Tongue (tissue), 1 donor: ENCODE measurements at regions not wholly inside any gene's neighbourhood (a gene's known extent, or its start where the extent isn't known, plus 50 kb on each side); places are given as distances from the start of the nearest gene placed in this dataset.
A peak's percentile ranks its signal among the peaks of the same experiment; 100 is the strongest.
"Not testable (repeated sequence)": the region's sequence is repeated elsewhere in the genome, so short reads cannot be mapped to it uniquely, and the experiment has no call there.

Experiments used
- DNase-seq: peaks from one replicate; pipeline ENCODE4 v3.0.0-alpha.2; 2015

- DNase-seq: peak; percentile 82
These were observed 286.9 kb downstream of the TMX3 start for GRCh38 chr18:68427951-68428401.

GRCh38 chr18:68426731-68427315 lies 288.1 kb downstream of the TMX3 start:
- DNase-seq: no peak

DNA sequence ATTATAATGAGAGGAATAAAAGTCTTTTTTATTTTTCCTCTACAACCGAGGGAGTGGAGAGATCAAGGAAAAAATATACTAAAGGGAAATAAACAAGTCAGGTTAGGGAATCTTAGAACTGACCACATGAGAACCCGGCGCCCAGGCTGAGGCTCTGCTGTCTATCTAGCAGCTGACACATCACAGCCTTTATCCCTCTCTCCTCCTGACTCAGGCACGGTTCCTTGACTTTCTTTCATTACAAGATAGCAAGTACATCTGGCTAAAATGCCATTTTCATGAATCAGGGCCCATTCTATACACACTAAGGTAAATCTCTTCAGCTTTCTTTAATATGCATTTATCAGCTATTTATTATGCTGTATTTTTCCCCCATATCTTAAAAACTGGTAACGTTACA lies 296.0 kb downstream of the TMX3 start:
- DNase-seq: no peak

- DNase-seq: no peak
These were observed 296.6 kb downstream of the TMX3 start for GRCh38 chr18:68418226-68418868.

GRCh38 chr18:68417826-68418225 lies 297.1 kb downstream of the TMX3 start:
- DNase-seq: no peak

GRCh38 chr18:68417166-68417799 lies 297.6 kb downstream of the TMX3 start:
- DNase-seq: peak; percentile 19

DNA sequence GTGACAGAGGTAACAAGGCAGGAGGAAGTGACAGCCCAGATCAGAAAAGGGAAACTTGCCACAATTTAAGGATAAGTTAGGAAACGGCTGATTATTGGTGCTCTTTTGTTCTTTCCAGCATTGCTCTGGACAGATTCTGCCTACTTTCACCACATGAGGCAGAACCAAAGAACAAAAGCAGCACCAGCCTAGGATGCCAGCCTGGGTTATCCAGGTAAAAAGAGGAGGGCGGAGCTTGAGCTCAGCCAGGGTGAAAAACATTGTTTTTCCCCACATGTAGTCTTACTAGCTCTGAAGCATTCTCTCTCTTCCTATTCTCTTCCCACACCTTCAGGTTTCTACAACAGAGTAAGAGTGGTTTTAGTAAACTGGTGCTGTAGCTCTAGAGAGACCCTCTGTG lies 300.5 kb downstream of the TMX3 start:
- no peak for DNase-seq

GRCh38 chr18:68409576-68409975 lies 305.3 kb downstream of the TMX3 start:
- DNase-seq: no peak

DNA sequence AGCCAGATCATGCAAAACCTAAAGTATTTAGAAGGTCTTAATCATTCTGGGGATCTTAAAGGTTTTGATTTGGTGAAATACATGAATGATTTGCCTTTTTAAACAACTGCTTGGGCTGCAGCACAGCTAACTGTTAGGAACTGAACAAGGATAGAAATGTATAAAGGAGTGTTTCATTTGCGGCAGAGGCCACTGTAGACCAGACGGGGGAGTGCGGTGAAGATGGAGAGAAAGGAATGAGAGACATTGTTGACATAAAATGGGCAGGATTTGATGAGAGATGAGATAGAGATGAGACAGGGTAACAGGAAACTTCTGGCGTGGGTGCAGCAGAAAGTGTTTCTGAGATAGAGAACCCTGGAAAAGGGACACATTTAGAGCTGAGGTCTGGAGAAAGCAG lies 308.1 kb downstream of the TMX3 start:
- peak; percentile 7 for DNase-seq

DNA sequence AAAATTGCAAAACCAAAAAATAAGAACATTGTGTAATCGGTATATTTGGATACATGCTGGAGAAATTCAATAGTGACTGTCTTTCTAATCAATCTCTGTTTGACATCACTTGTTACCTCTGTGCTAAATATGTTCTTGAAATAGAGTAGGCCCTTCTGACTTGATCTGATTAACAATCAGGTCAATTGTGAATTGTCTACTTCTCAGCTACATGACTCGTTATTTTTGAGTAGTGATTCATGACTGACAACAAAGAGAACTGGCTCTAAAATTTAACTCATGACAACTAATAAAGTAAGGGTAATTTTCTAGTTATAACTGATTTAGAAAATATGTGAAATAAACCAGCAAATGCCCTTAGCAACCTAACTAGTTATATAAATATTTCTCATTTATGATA lies 312.1 kb downstream of the TMX3 start:
- DNase-seq: no peak

GRCh38 chr18:68400889-68401288 lies 314.0 kb downstream of the TMX3 start:
- no peak for DNase-seq

DNA sequence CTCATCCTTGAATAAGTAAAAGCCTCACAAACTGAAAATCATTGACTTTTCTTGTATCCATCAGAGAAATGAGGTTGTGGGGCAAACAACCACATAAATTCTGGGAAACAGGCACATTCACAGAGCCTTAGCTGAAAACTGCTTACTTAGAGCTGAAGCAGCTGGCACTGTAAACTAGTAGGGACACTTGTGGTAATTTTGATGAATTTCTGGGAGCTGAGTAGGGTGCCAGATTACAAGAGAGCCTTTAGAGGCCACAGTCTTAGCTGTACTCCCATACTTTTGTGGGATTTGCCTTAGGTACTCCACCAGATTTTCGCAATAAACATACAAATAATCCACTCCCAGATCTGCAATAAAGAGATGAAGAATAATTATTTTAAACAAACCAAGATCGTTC lies 315.2 kb downstream of the TMX3 start:
- no peak for DNase-seq

DNA sequence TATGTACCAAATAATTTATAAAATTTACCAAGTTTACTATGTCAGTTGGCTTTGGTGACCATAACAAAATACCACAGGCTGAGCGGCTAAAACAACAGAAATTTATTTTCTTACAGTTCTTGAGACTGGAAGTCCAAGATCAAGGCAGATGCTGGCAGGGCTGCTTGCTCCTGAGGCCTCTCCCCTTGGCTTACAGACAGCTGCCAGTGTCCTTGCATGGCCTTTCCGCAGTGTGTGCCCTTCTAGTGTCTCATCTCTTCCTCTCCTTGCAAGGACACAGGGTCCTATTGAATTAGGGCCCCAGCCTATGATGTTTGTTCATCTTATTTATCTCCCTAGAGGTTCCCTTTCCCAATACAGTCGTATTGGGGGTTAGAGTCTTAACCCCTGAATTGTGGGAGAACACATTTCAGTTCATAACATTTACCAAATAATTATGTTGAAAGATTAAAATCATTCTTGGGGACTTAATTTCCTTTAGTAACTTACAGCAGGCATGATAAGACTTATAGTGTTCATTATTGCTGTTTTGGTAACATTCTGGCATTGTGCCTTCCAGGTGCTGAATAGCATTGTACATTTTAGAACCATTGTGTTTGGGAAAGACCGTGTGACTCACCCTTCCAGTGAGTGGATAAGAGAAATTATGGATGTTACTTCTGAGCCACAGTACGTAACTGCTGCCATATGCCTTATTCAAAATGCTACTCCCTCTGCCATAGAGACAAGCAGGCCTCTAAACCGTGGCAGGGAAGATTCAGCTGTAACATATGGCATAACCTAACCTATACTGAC lies 317.5 kb downstream of the TMX3 start:
- peak; percentile 8 for DNase-seq

- no peak for DNase-seq
These were observed 320.2 kb downstream of the TMX3 start for GRCh38 chr18:68394705-68395104.

DNA sequence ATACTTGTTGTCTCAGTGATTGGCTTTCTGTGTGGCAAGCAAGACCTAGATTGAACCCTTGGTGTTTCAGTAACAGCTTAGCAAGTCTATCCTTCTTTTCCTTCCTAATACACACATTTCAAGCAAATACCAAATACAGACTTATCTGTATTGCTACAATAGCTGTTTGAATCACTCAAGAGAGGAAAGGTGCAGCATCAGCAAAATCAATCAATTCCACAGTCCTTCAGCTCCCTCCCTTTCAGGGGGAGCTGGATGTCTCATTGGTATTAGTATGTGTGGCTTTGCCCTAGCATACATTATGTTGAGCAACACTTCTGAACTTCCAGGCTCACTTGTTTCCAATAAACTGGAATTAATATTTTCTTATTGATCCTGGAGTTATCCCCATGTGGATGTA lies 323.1 kb downstream of the TMX3 start:
- DNase-seq: no peak

DNA sequence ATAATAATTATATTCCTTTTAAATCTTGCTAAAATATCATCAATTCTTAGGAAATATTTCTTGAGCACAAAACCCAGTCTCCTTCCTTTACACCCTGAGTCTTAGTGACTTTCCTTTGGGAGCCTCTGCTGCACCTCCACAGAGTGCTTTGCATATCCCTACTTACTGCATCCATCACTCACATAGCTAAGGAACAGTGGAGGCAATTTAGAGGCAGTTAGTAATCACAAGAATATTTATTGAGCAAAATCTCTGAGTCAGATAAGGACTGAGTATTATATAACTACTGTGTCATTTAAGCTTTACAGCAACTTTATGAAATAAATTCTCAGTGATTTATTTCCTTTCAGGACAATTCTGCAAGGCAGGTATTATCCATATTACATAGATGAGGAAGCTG lies 327.7 kb downstream of the TMX3 start:
- no peak for DNase-seq

DNA sequence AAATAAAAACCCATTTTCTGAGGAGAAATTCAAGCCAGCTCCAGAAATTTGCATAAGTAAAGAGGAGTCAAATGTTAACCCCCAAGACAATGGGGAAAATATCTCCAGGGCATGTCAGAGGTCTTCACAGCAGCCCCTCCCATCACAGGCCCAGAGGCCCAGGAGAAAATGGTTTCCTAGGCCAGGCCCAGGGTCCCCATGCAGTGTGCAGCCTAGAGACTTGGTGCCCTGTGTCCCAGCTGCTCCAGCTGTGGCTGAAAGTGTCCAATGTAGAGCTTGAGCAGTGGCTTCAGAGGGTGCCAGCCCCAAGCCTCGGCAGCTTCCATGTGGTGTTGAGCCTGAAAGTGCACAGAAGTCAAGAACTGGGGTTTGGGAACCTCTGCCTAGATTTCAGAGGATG lies 330.9 kb downstream of the TMX3 start:
- not testable (repeated sequence) for DNase-seq

GRCh38 chr18:68376926-68377325 lies 338.0 kb downstream of the TMX3 start:
- no peak for DNase-seq

GRCh38 chr18:68362907-68363306 lies 352.0 kb downstream of the TMX3 start:
- DNase-seq: no peak

GRCh38 chr18:68355637-68356036 lies 359.3 kb downstream of the TMX3 start:
- no peak for DNase-seq

DNA sequence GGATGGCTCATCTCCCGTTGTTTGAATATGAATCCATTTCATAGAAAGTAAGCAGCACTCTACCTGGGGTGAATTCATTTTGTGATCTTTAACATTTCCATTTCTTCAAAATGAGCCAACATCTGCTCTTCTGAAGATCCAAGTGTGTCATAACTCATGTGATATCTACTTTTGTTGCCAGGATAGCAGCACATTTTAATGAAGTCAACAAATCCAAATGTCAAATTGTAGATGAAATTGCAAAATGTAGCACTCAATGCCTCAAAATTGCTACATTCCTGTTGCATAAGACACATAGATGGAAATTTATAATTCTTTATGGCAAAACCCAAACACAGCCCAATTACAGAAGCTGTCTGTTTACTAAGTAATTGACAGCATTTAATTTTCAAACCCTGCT lies 360.7 kb downstream of the TMX3 start:
- DNase-seq: no peak

GRCh38 chr18:68342039-68342659 lies 372.8 kb downstream of the TMX3 start:
- no peak for DNase-seq

DNA sequence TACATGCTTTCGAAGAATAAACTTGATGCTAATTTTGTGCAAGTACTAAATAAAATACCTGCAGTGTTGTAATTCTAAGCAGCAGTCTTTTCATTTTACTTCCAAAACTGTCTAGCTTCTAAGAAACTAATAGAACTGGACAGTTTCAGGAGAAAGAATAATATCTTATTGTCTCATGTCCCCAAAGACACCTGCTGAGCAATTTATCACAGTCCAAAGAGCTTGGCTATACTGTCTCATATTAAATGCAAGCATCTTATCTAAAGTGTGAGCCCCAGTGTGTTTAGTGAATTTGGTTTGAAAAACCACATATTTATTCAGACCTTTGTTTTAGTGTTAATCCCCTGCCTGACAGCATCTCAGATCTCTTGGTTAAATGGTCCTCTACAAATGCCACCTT lies 374.3 kb downstream of the TMX3 start:
- no peak for DNase-seq
